ENCODE measurements at regions not wholly inside any gene's neighbourhood (a gene's known extent, or its start where the extent isn't known, plus 50 kb on each side); places are given as distances from the start of the nearest gene placed in this dataset.
"Not testable (repeated sequence)": the region's sequence is repeated elsewhere in the genome, so short reads cannot be mapped to it uniquely, and the experiment has no call there.

- no peak overlapping the region for H2BK15ac ChIP-seq (ENCODE audit: low read length)
- no peak overlapping the region for H2BK12ac ChIP-seq (ENCODE audit: low read length)
- no peaks in the 10 kb centered on the region for H3K9me3 ChIP-seq (replicated peaks in 1 of 2; ENCODE audit: control insufficient read depth in 2 of 2, insufficient read depth in 1 of 2, low read depth in 1 of 2, low read length in 2 of 2)
- H3K79me1 ChIP-seq (ENCODE audit: low read depth, low read length): no peaks in the 10 kb centered on the region
- no peaks in the 10 kb centered on the region for H3K27me3 ChIP-seq (ENCODE audit: control insufficient read depth in 3 of 3, insufficient read depth in 3 of 3, low read depth in 1 of 3, low read length in 3 of 3)
- H3K4me3 ChIP-seq (ENCODE audit: low read length in 2 of 2): no peak overlapping the region
- no peak overlapping the region for H4K8ac ChIP-seq (ENCODE audit: low read depth, low read length)
- no peak overlapping the region for H3K4me2 ChIP-seq (ENCODE audit: insufficient read depth, low read length, poor library complexity, severe bottlenecking)
- H3K9ac ChIP-seq (ENCODE audit: low read depth, low read length, poor library complexity): no peak overlapping the region
- no peak overlapping the region for H3K4ac ChIP-seq (ENCODE audit: low read length)
- no peak overlapping the region for H2BK5ac ChIP-seq (ENCODE audit: low read length)
- no peak for DNase-seq (ENCODE audit: low spot score)
- no peak overlapping the region for H3K14ac ChIP-seq (ENCODE audit: low read length)
- no CpG with 5 or more reads among the region's 1 CpG for WGBS, 2 donors (ENCODE audit: extremely low coverage in 2 of 2, insufficient read length in 2 of 2, insufficient replicate concordance in 1 of 2)
- no peak overlapping the region for H2AFZ ChIP-seq (ENCODE audit: low read length)
- no peak overlapping the region for H3K23ac ChIP-seq (ENCODE audit: low read depth, low read length, poor library complexity)
- no peaks in the 10 kb centered on the region for H3K36me3 ChIP-seq (replicated peaks in 1 of 2; ENCODE audit: control insufficient read depth in 2 of 2, insufficient read depth in 2 of 2, low read length in 2 of 2)
- H3K18ac ChIP-seq (ENCODE audit: low read length): no peak overlapping the region
- H3K4me1 ChIP-seq (ENCODE audit: control insufficient read depth in 2 of 2, insufficient read depth in 1 of 2, low read depth in 1 of 2, low read length in 2 of 2): no peaks in the 10 kb centered on the region
- no peak overlapping the region for H2BK120ac ChIP-seq (ENCODE audit: low read depth, low read length)
- H3K27ac ChIP-seq (replicated peaks; ENCODE audit: low read length): no peak overlapping the region
- H2AK5ac ChIP-seq (ENCODE audit: low read depth, low read length): no peak overlapping the region
- no peak overlapping the region for H4K91ac ChIP-seq (ENCODE audit: low read depth, low read length, poor library complexity)
Measured at GRCh38 chr5:131001507-131001906, 163.5 kb downstream of the HINT1 start.

GRCh38 chr5:131000289-131000688 is 164.8 kb downstream of the HINT1 start:
- H4K8ac ChIP-seq (ENCODE audit: low read depth, low read length): no peak overlapping the region
- no peak overlapping the region for H2BK5ac ChIP-seq (ENCODE audit: low read length)
- H3K27me3 ChIP-seq (ENCODE audit: control insufficient read depth in 3 of 3, insufficient read depth in 3 of 3, low read depth in 1 of 3, low read length in 3 of 3): no peaks in the 10 kb centered on the region
- H2BK12ac ChIP-seq (ENCODE audit: low read length): no peak overlapping the region
- no peak overlapping the region for H2AK5ac ChIP-seq (ENCODE audit: low read depth, low read length)
- H3K4ac ChIP-seq (ENCODE audit: low read length): no peak overlapping the region
- H4K91ac ChIP-seq (ENCODE audit: low read depth, low read length, poor library complexity): no peak overlapping the region
- no peak overlapping the region for H3K14ac ChIP-seq (ENCODE audit: low read length)
- no peaks in the 10 kb centered on the region for H3K79me1 ChIP-seq (ENCODE audit: low read depth, low read length)
- H2BK120ac ChIP-seq (ENCODE audit: low read depth, low read length): no peak overlapping the region
- DNase-seq (ENCODE audit: low spot score): no peak
- H3K23ac ChIP-seq (ENCODE audit: low read depth, low read length, poor library complexity): no peak overlapping the region
- no peak overlapping the region for H3K4me3 ChIP-seq (ENCODE audit: low read length in 2 of 2)
- no peak overlapping the region for H2AFZ ChIP-seq (ENCODE audit: low read length)
- H3K9ac ChIP-seq (ENCODE audit: low read depth, low read length, poor library complexity): no peak overlapping the region
- H3K18ac ChIP-seq (ENCODE audit: low read length): no peak overlapping the region
- H3K9me3 ChIP-seq (replicated peaks in 1 of 2; ENCODE audit: control insufficient read depth in 2 of 2, insufficient read depth in 1 of 2, low read depth in 1 of 2, low read length in 2 of 2): no peaks in the 10 kb centered on the region
- H3K4me2 ChIP-seq (ENCODE audit: insufficient read depth, low read length, poor library complexity, severe bottlenecking): no peak overlapping the region
- H3K4me1 ChIP-seq (ENCODE audit: control insufficient read depth in 2 of 2, insufficient read depth in 1 of 2, low read depth in 1 of 2, low read length in 2 of 2): no peaks in the 10 kb centered on the region
- H3K36me3 ChIP-seq (replicated peaks in 1 of 2; ENCODE audit: control insufficient read depth in 2 of 2, insufficient read depth in 2 of 2, low read length in 2 of 2): no peaks in the 10 kb centered on the region
- no peak overlapping the region for H2BK15ac ChIP-seq (ENCODE audit: low read length)
- H3K27ac ChIP-seq (replicated peaks; ENCODE audit: low read length): no peak overlapping the region

GRCh38 chr5:130996720-130997119 is 168.3 kb downstream of the HINT1 start:
- H3K4me1 ChIP-seq (ENCODE audit: control insufficient read depth in 2 of 2, insufficient read depth in 1 of 2, low read depth in 1 of 2, low read length in 2 of 2); H2BK12ac ChIP-seq (ENCODE audit: low read length); H3K4me3 ChIP-seq (ENCODE audit: low read length in 2 of 2); H4K91ac ChIP-seq (ENCODE audit: low read depth, low read length, poor library complexity); H3K23ac ChIP-seq (ENCODE audit: low read depth, low read length, poor library complexity); H3K14ac ChIP-seq (ENCODE audit: low read length); H2AK5ac ChIP-seq (ENCODE audit: low read depth, low read length); H3K27me3 ChIP-seq (ENCODE audit: control insufficient read depth in 3 of 3, insufficient read depth in 3 of 3, low read depth in 1 of 3, low read length in 3 of 3); H3K18ac ChIP-seq (ENCODE audit: low read length); H2AFZ ChIP-seq (ENCODE audit: low read length); H2BK120ac ChIP-seq (ENCODE audit: low read depth, low read length); H2BK5ac ChIP-seq (ENCODE audit: low read length); H4K8ac ChIP-seq (ENCODE audit: low read depth, low read length); H3K27ac ChIP-seq (replicated peaks; ENCODE audit: low read length); H3K9me3 ChIP-seq (replicated peaks in 1 of 2; ENCODE audit: control insufficient read depth in 2 of 2, insufficient read depth in 1 of 2, low read depth in 1 of 2, low read length in 2 of 2); H3K9ac ChIP-seq (ENCODE audit: low read depth, low read length, poor library complexity); H3K4ac ChIP-seq (ENCODE audit: low read length); H3K79me1 ChIP-seq (ENCODE audit: low read depth, low read length); H3K4me2 ChIP-seq (ENCODE audit: insufficient read depth, low read length, poor library complexity, severe bottlenecking); DNase-seq (ENCODE audit: low spot score); H3K36me3 ChIP-seq (replicated peaks in 1 of 2; ENCODE audit: control insufficient read depth in 2 of 2, insufficient read depth in 2 of 2, low read length in 2 of 2); H2BK15ac ChIP-seq (ENCODE audit: low read length): not testable (repeated sequence)

- no peak overlapping the region for H3K9ac ChIP-seq (ENCODE audit: low read depth, low read length, poor library complexity)
- H3K36me3 ChIP-seq (replicated peaks in 1 of 2; ENCODE audit: control insufficient read depth in 2 of 2, insufficient read depth in 2 of 2, low read length in 2 of 2): no peaks in the 10 kb centered on the region
- H2BK5ac ChIP-seq (ENCODE audit: low read length): no peak overlapping the region
- H2AFZ ChIP-seq (ENCODE audit: low read length): no peak overlapping the region
- no peak for DNase-seq (ENCODE audit: low spot score)
- H3K18ac ChIP-seq (ENCODE audit: low read length): peak overlapping the region; percentile 53
- no CpG with 5 or more reads among the region's 23 CpGs for whole genome bisulfite sequencing, 2 donors (ENCODE audit: extremely low coverage in 2 of 2, insufficient read length in 2 of 2, insufficient replicate concordance in 1 of 2)
- no peak overlapping the region for H4K8ac ChIP-seq (ENCODE audit: low read depth, low read length)
- peaks cover 0 to 2% of the 10 kb centered on the region in 2 donors for H3K4me1 ChIP-seq (ENCODE audit: control insufficient read depth in 2 of 2, insufficient read depth in 1 of 2, low read depth in 1 of 2, low read length in 2 of 2)
- H3K4ac ChIP-seq (ENCODE audit: low read length): no peak overlapping the region
- H2BK15ac ChIP-seq (ENCODE audit: low read length): no peak overlapping the region
- no peak overlapping the region for H3K23ac ChIP-seq (ENCODE audit: low read depth, low read length, poor library complexity)
- no peak overlapping the region for H4K91ac ChIP-seq (ENCODE audit: low read depth, low read length, poor library complexity)
- H3K4me2 ChIP-seq (ENCODE audit: insufficient read depth, low read length, poor library complexity, severe bottlenecking): no peak overlapping the region
- no peak overlapping the region for H2BK120ac ChIP-seq (ENCODE audit: low read depth, low read length)
- H2BK12ac ChIP-seq (ENCODE audit: low read length): no peak overlapping the region
- H3K14ac ChIP-seq (ENCODE audit: low read length): no peak overlapping the region
- H3K79me1 ChIP-seq (ENCODE audit: low read depth, low read length): no peaks in the 10 kb centered on the region
- H3K27ac ChIP-seq (replicated peaks; ENCODE audit: low read length): no peak overlapping the region
- no peaks in the 10 kb centered on the region for H3K9me3 ChIP-seq (replicated peaks in 1 of 2; ENCODE audit: control insufficient read depth in 2 of 2, insufficient read depth in 1 of 2, low read depth in 1 of 2, low read length in 2 of 2)
- no peaks in the 10 kb centered on the region for H3K27me3 ChIP-seq (ENCODE audit: control insufficient read depth in 3 of 3, insufficient read depth in 3 of 3, low read depth in 1 of 3, low read length in 3 of 3)
- no peak overlapping the region for H2AK5ac ChIP-seq (ENCODE audit: low read depth, low read length)
- H3K4me3 ChIP-seq (ENCODE audit: low read length in 2 of 2): no peak overlapping the region
Measured at GRCh38 chr5:130995851-130996250, 169.2 kb downstream of the HINT1 start.

All from neuronal stem cell (in vitro differentiated cells).